ENCODE measurements at regions not wholly inside any gene's neighbourhood (a gene's known extent, or its start where the extent isn't known, plus 50 kb on each side); places are given as distances from the start of the nearest gene placed in this dataset.

- Histone ChIP-seq H3K4me1 (ENCODE audit: control insufficient read depth, insufficient read depth, low read length) (peaks cover 13% of the 10 kb centered on the region), H3K9ac (ENCODE audit: low read depth, low read length) (no peak overlapping the region), H3K4me3 (ENCODE audit: low read depth, low read length) (no peak overlapping the region), H3K27me3 (ENCODE audit: control insufficient read depth, insufficient read depth, low read length) (no peaks in the 10 kb centered on the region), H3K9me3 (ENCODE audit: control insufficient read depth, insufficient read depth, low read length) (no peaks in the 10 kb centered on the region), H3K36me3 (ENCODE audit: control insufficient read depth, insufficient read depth, low read length) (no peaks in the 10 kb centered on the region)
These were observed 90.8 kb downstream of the TMEM30B start for GRCh38 chr14:61190341-61190740.

GRCh38 chr14:61188978-61189808, 91.9 kb downstream of the TMEM30B start:
- H3K4me1 ChIP-seq (ENCODE audit: control insufficient read depth, insufficient read depth, low read length), result peaks cover 13% of the 10 kb centered on the region
- peak overlapping the region; percentile 55 for H3K4me3 ChIP-seq (ENCODE audit: low read depth, low read length)
- no peaks in the 10 kb centered on the region for H3K27me3 ChIP-seq (ENCODE audit: control insufficient read depth, insufficient read depth, low read length)
- H3K36me3 ChIP-seq (ENCODE audit: control insufficient read depth, insufficient read depth, low read length), result no peaks in the 10 kb centered on the region
- no peaks in the 10 kb centered on the region for H3K9me3 ChIP-seq (ENCODE audit: control insufficient read depth, insufficient read depth, low read length)
- H3K9ac ChIP-seq (ENCODE audit: low read depth, low read length), result no peak overlapping the region

- no peaks in the 10 kb centered on the region for H3K9me3 ChIP-seq (ENCODE audit: control insufficient read depth, insufficient read depth, low read length)
- H3K27me3 ChIP-seq (ENCODE audit: control insufficient read depth, insufficient read depth, low read length), result no peaks in the 10 kb centered on the region
- H3K9ac ChIP-seq (ENCODE audit: low read depth, low read length), result no peak overlapping the region
- peaks cover 16% of the 10 kb centered on the region for H3K4me1 ChIP-seq (ENCODE audit: control insufficient read depth, insufficient read depth, low read length)
- H3K36me3 ChIP-seq (ENCODE audit: control insufficient read depth, insufficient read depth, low read length), result no peaks in the 10 kb centered on the region
- H3K4me3 ChIP-seq (ENCODE audit: low read depth, low read length), result no peak overlapping the region
These were observed 92.9 kb downstream of the TMEM30B start for GRCh38 chr14:61188196-61188595.

GRCh38 chr14:61187196-61187905, 93.8 kb downstream of the TMEM30B start:
- no peak overlapping the region for H3K4me3 ChIP-seq (ENCODE audit: low read depth, low read length)
- H3K36me3 ChIP-seq (ENCODE audit: control insufficient read depth, insufficient read depth, low read length), result no peaks in the 10 kb centered on the region
- no peaks in the 10 kb centered on the region for H3K27me3 ChIP-seq (ENCODE audit: control insufficient read depth, insufficient read depth, low read length)
- no peak overlapping the region for H3K9ac ChIP-seq (ENCODE audit: low read depth, low read length)
- H3K9me3 ChIP-seq (ENCODE audit: control insufficient read depth, insufficient read depth, low read length), result no peaks in the 10 kb centered on the region
- peaks cover 16% of the 10 kb centered on the region for H3K4me1 ChIP-seq (ENCODE audit: control insufficient read depth, insufficient read depth, low read length)

GRCh38 chr14:61186341-61187195, 94.6 kb downstream of the TMEM30B start:
- no peaks in the 10 kb centered on the region for H3K9me3 ChIP-seq (ENCODE audit: control insufficient read depth, insufficient read depth, low read length)
- no peaks in the 10 kb centered on the region for H3K27me3 ChIP-seq (ENCODE audit: control insufficient read depth, insufficient read depth, low read length)
- H3K4me1 ChIP-seq (ENCODE audit: control insufficient read depth, insufficient read depth, low read length), result peaks cover 16% of the 10 kb centered on the region
- H3K9ac ChIP-seq (ENCODE audit: low read depth, low read length), result no peak overlapping the region
- H3K36me3 ChIP-seq (ENCODE audit: control insufficient read depth, insufficient read depth, low read length), result no peaks in the 10 kb centered on the region
- H3K4me3 ChIP-seq (ENCODE audit: low read depth, low read length), result no peak overlapping the region

- Histone ChIP-seq H3K36me3 (ENCODE audit: control insufficient read depth, insufficient read depth, low read length) (no peaks in the 10 kb centered on the region), H3K9ac (ENCODE audit: low read depth, low read length) (no peak overlapping the region), H3K4me3 (ENCODE audit: low read depth, low read length) (no peak overlapping the region), H3K27me3 (ENCODE audit: control insufficient read depth, insufficient read depth, low read length) (no peaks in the 10 kb centered on the region), H3K4me1 (ENCODE audit: control insufficient read depth, insufficient read depth, low read length) (peaks cover 16% of the 10 kb centered on the region), H3K9me3 (ENCODE audit: control insufficient read depth, insufficient read depth, low read length) (no peaks in the 10 kb centered on the region)
These were observed 95.6 kb downstream of the TMEM30B start for GRCh38 chr14:61185534-61185933.

GRCh38 chr14:61184112-61184511, 97.0 kb downstream of the TMEM30B start:
- Histone ChIP-seq H3K9me3 (ENCODE audit: control insufficient read depth, insufficient read depth, low read length) (no peaks in the 10 kb centered on the region), H3K27me3 (ENCODE audit: control insufficient read depth, insufficient read depth, low read length) (no peaks in the 10 kb centered on the region), H3K4me1 (ENCODE audit: control insufficient read depth, insufficient read depth, low read length) (peaks cover 4% of the 10 kb centered on the region), H3K36me3 (ENCODE audit: control insufficient read depth, insufficient read depth, low read length) (no peaks in the 10 kb centered on the region), H3K4me3 (ENCODE audit: low read depth, low read length) (no peak overlapping the region), H3K9ac (ENCODE audit: low read depth, low read length) (no peak overlapping the region)

- Histone ChIP-seq H3K36me3 (ENCODE audit: control insufficient read depth, insufficient read depth, low read length) (no peaks in the 10 kb centered on the region), H3K27me3 (ENCODE audit: control insufficient read depth, insufficient read depth, low read length) (no peaks in the 10 kb centered on the region), H3K9me3 (ENCODE audit: control insufficient read depth, insufficient read depth, low read length) (no peaks in the 10 kb centered on the region), H3K4me1 (ENCODE audit: control insufficient read depth, insufficient read depth, low read length) (peaks cover 4% of the 10 kb centered on the region), H3K4me3 (ENCODE audit: low read depth, low read length) (no peak overlapping the region), H3K9ac (ENCODE audit: low read depth, low read length) (no peak overlapping the region)
These were observed 97.8 kb downstream of the TMEM30B start for GRCh38 chr14:61183196-61183885.

GRCh38 chr14:61179796-61180398, 101.2 kb downstream of the TMEM30B start:
- Histone ChIP-seq H3K4me3 (ENCODE audit: low read depth, low read length) (no peak overlapping the region), H3K9me3 (ENCODE audit: control insufficient read depth, insufficient read depth, low read length) (no peaks in the 10 kb centered on the region), H3K4me1 (ENCODE audit: control insufficient read depth, insufficient read depth, low read length) (peaks cover 10% of the 10 kb centered on the region), H3K27me3 (ENCODE audit: control insufficient read depth, insufficient read depth, low read length) (no peaks in the 10 kb centered on the region), H3K9ac (ENCODE audit: low read depth, low read length) (no peak overlapping the region), H3K36me3 (ENCODE audit: control insufficient read depth, insufficient read depth, low read length) (no peaks in the 10 kb centered on the region)

GRCh38 chr14:61179061-61179690, 102.0 kb downstream of the TMEM30B start:
- no peak overlapping the region for H3K4me3 ChIP-seq (ENCODE audit: low read depth, low read length)
- no peaks in the 10 kb centered on the region for H3K9me3 ChIP-seq (ENCODE audit: control insufficient read depth, insufficient read depth, low read length)
- H3K9ac ChIP-seq (ENCODE audit: low read depth, low read length), result no peak overlapping the region
- H3K27me3 ChIP-seq (ENCODE audit: control insufficient read depth, insufficient read depth, low read length), result no peaks in the 10 kb centered on the region
- peaks cover 13% of the 10 kb centered on the region for H3K4me1 ChIP-seq (ENCODE audit: control insufficient read depth, insufficient read depth, low read length)
- H3K36me3 ChIP-seq (ENCODE audit: control insufficient read depth, insufficient read depth, low read length), result no peaks in the 10 kb centered on the region

Measured in iPS-15b (cell line).